Astrocyte (in vitro differentiated cells and primary cell): ENCODE measurements at regions not wholly inside any gene's neighbourhood (a gene's known extent, or its start where the extent isn't known, plus 50 kb on each side); places are given as distances from the start of the nearest gene placed in this dataset.

Experiments
- DNase-seq: peaks from one replicate; pipeline ENCODE4 v3.0.0-alpha.2; 2010; ENCODE audit warnings: low read depth
- FAIRE-seq: peaks from 2 replicates; lab custom pipeline; 2011; peaks lifted over from hg19 to GRCh38; lab: Jason Lieb, UNC
- H2AFZ ChIP-seq: 2 replicates; pipeline ENCODE4 v1.6.0; 2012; ENCODE audit warnings: low read depth, low read length, inconsistent platforms
- H3K27ac ChIP-seq: 2 replicates; pipeline ENCODE4 v1.5.1; 2011; ENCODE audit warnings: low read depth, low read length, inconsistent platforms
- H3K27me3 ChIP-seq: 2 replicates; pipeline ENCODE4 v1.6.0; 2011; ENCODE audit warnings: low read length, inconsistent platforms; ENCODE audit not compliant: insufficient read depth
- H3K36me3 ChIP-seq: 2 replicates; pipeline ENCODE4 v1.5.1; 2011; ENCODE audit warnings: low read length, inconsistent platforms; ENCODE audit not compliant: insufficient read depth
- H3K4me1 ChIP-seq: 2 replicates; pipeline ENCODE4 v1.5.1; 2011; ENCODE audit warnings: low read length, inconsistent platforms; ENCODE audit not compliant: insufficient read depth
- H3K4me2 ChIP-seq: 2 replicates; pipeline ENCODE4 v1.6.0; 2012; ENCODE audit warnings: low read length, inconsistent platforms
- H3K4me3 ChIP-seq: 2 replicates; pipeline ENCODE4 v1.5.1; 2011; ENCODE audit warnings: low read depth, mild to moderate bottlenecking, low read length, inconsistent platforms; ENCODE audit not compliant: insufficient read depth
- H3K79me2 ChIP-seq: 2 replicates; pipeline ENCODE4 v1.6.0; 2012; ENCODE audit warnings: mild to moderate bottlenecking, low read length, inconsistent platforms; ENCODE audit not compliant: insufficient read depth
- H3K9ac ChIP-seq: 2 replicates; pipeline ENCODE4 v1.6.0; 2012; ENCODE audit warnings: mild to moderate bottlenecking, low read length, inconsistent platforms
- H3K9me3 ChIP-seq: 2 replicates; pipeline ENCODE4 v1.5.1; 2012; ENCODE audit warnings: low read depth, mild to moderate bottlenecking, low read length, inconsistent platforms; ENCODE audit not compliant: insufficient read depth
- H4K20me1 ChIP-seq: 2 replicates; pipeline ENCODE4 v1.6.0; 2012; ENCODE audit warnings: low read length, inconsistent platforms; ENCODE audit not compliant: insufficient read depth
- H3K27ac Mint-ChIP-seq: one replicate; pipeline ENCODE4 v1.8.0; 2021; ENCODE audit warnings: mild to moderate bottlenecking, mixed read lengths; ENCODE audit not compliant: unreplicated experiment
- H3K27me3 Mint-ChIP-seq: one replicate; pipeline ENCODE4 v1.8.0; 2021; ENCODE audit warnings: low read depth, mixed read lengths; ENCODE audit not compliant: unreplicated experiment
- H3K36me3 Mint-ChIP-seq: one replicate; pipeline ENCODE4 v1.8.0; 2021; ENCODE audit warnings: low read depth, mixed read lengths; ENCODE audit not compliant: unreplicated experiment
- H3K4me1 Mint-ChIP-seq: one replicate; pipeline ENCODE4 v1.8.0; 2021; ENCODE audit warnings: low read depth, mixed read lengths; ENCODE audit not compliant: unreplicated experiment
- H3K4me3 Mint-ChIP-seq: one replicate; pipeline ENCODE4 v1.8.0; 2021; ENCODE audit warnings: mild to moderate bottlenecking, moderate library complexity, mixed read lengths; ENCODE audit not compliant: unreplicated experiment
- H3K9me3 Mint-ChIP-seq: one replicate; pipeline ENCODE4 v1.8.0; 2021; ENCODE audit warnings: mild to moderate bottlenecking, mixed read lengths; ENCODE audit not compliant: unreplicated experiment
- EZH2 ChIP-seq: IDR thresholded peaks from 2 replicates; pipeline ENCODE4 v1.6.1; 2012; ENCODE audit warnings: mild to moderate bottlenecking, low read length, inconsistent platforms; ENCODE audit not compliant: insufficient read depth
- TF ChIP-seq, protein P1 (sequence below): IDR thresholded peaks from 2 replicates; pipeline ENCODE4 v1.5.1; 2011; ENCODE audit warnings: low read depth, mild to moderate bottlenecking, inconsistent platforms, low read length, moderate library complexity; ENCODE audit not compliant: insufficient read depth

DNA sequence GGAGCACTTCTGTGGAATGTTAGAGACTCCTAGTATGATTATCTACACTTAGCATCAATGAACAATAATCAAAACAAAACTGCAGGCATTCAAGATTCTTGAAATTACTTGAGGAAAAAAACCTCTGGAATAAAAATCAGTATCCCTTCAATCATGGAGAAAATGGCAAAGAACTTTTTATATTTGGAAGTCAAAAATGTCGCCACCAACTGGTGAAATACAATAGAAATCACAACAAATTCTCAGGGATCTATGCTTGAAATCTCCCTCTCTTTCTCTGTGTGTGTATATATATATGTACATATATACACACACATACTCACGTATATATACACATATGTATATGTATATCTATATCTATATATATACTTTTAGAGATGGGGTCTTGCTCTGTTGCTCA is 378.9 kb upstream of the ALCAM start:
- DNase-seq, result no peak
- no peak for FAIRE-seq
- H3K4me1 ChIP-seq, result no peaks in the 10 kb centered on the region
- no peak for TF ChIP-seq EZH2
- TF ChIP-seq, protein P1, sequence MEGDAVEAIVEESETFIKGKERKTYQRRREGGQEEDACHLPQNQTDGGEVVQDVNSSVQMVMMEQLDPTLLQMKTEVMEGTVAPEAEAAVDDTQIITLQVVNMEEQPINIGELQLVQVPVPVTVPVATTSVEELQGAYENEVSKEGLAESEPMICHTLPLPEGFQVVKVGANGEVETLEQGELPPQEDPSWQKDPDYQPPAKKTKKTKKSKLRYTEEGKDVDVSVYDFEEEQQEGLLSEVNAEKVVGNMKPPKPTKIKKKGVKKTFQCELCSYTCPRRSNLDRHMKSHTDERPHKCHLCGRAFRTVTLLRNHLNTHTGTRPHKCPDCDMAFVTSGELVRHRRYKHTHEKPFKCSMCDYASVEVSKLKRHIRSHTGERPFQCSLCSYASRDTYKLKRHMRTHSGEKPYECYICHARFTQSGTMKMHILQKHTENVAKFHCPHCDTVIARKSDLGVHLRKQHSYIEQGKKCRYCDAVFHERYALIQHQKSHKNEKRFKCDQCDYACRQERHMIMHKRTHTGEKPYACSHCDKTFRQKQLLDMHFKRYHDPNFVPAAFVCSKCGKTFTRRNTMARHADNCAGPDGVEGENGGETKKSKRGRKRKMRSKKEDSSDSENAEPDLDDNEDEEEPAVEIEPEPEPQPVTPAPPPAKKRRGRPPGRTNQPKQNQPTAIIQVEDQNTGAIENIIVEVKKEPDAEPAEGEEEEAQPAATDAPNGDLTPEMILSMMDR, result no peak
- no peaks in the 10 kb centered on the region for H3K36me3 ChIP-seq
- Mint-ChIP-seq H3K27me3 (no peaks in the 10 kb centered on the region), H3K4me1 (no peaks in the 10 kb centered on the region), H3K9me3 (peaks cover 3% of the 10 kb centered on the region), H3K27ac (no peak overlapping the region), H3K4me3 (no peak overlapping the region), H3K36me3 (no peaks in the 10 kb centered on the region)
- H3K27me3 ChIP-seq, result no peaks in the 10 kb centered on the region
- H4K20me1 ChIP-seq, result no peaks in the 10 kb centered on the region
- no peaks in the 10 kb centered on the region for H3K79me2 ChIP-seq
- no peak overlapping the region for H3K9ac ChIP-seq
- no peak overlapping the region for H3K27ac ChIP-seq
- H3K4me2 ChIP-seq, result no peak overlapping the region
- H3K9me3 ChIP-seq, result no peaks in the 10 kb centered on the region
- H3K4me3 ChIP-seq, result no peak overlapping the region
- no peak overlapping the region for H2AFZ ChIP-seq

DNA sequence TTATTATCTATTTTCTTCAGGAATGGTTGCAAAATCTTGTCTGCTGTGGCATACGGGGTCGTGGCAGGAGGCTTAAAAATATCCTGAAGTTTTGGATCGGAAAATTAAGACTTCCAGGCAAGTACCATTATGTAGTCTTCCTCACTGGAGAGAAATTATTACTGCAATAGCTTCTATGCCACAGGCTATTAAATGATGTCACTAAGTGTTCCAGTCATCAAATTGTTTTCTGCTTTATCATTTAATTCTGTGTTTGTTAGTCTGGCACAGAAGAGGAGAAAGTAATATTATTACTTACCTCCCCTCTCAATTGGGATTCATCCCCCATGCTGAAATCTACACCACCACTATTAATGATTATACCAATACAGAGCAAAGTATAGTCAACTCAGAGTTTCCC is 378.2 kb upstream of the ALCAM start:
- H3K36me3 ChIP-seq, result no peaks in the 10 kb centered on the region
- no peak overlapping the region for H2AFZ ChIP-seq
- Mint-ChIP-seq H3K27ac (no peak overlapping the region), H3K4me3 (no peak overlapping the region), H3K4me1 (no peaks in the 10 kb centered on the region), H3K36me3 (no peaks in the 10 kb centered on the region), H3K9me3 (peaks cover 3% of the 10 kb centered on the region), H3K27me3 (no peaks in the 10 kb centered on the region)
- no peaks in the 10 kb centered on the region for H3K4me1 ChIP-seq
- FAIRE-seq, result no peak
- H3K9ac ChIP-seq, result no peak overlapping the region
- H3K9me3 ChIP-seq, result no peaks in the 10 kb centered on the region
- H3K27me3 ChIP-seq, result no peaks in the 10 kb centered on the region
- no peak overlapping the region for H3K4me2 ChIP-seq
- H3K27ac ChIP-seq, result no peak overlapping the region
- H4K20me1 ChIP-seq, result no peaks in the 10 kb centered on the region
- DNase-seq, result no peak
- no peak for TF ChIP-seq EZH2
- TF ChIP-seq, protein P1, result no peak
- no peaks in the 10 kb centered on the region for H3K79me2 ChIP-seq
- no peak overlapping the region for H3K4me3 ChIP-seq

DNA sequence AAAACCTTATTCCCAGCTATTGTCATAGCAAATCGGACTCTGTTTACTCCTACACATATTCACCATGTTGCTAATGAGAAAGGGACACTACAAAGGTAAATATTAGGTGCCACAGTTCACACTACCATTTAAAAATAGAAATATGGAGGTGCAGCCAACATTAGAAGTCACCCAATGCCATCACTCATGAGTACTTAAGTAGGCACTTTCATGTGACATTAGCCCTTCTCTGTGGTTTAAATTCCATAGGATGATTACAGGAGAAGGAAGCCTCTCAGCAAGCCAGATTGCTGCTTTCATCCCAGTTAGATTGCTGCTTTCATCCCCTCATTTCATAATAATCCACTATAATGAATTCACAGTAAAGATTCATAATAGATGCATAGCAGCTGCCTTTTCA is 376.8 kb upstream of the ALCAM start:
- no peak overlapping the region for H3K27ac ChIP-seq
- H3K4me1 Mint-ChIP-seq, result no peaks in the 10 kb centered on the region
- no peak overlapping the region for H3K4me2 ChIP-seq
- H3K9me3 ChIP-seq, result no peaks in the 10 kb centered on the region
- no peaks in the 10 kb centered on the region for H3K9me3 Mint-ChIP-seq
- H3K27me3 ChIP-seq, result no peaks in the 10 kb centered on the region
- no peak overlapping the region for H2AFZ ChIP-seq
- no peak overlapping the region for H3K9ac ChIP-seq
- no peaks in the 10 kb centered on the region for H3K79me2 ChIP-seq
- no peak overlapping the region for H3K4me3 ChIP-seq
- no peak overlapping the region for H3K27ac Mint-ChIP-seq
- FAIRE-seq (no peak), DNase-seq (peak; percentile 1)
- no peaks in the 10 kb centered on the region for H3K36me3 ChIP-seq
- H3K36me3 Mint-ChIP-seq, result no peaks in the 10 kb centered on the region
- no peaks in the 10 kb centered on the region for H4K20me1 ChIP-seq
- no peaks in the 10 kb centered on the region for H3K27me3 Mint-ChIP-seq
- H3K4me3 Mint-ChIP-seq, result no peak overlapping the region
- H3K4me1 ChIP-seq, result no peaks in the 10 kb centered on the region
- TF ChIP-seq EZH2, result no peak
- TF ChIP-seq, protein P1, result no peak
